Inflammatory macrophage (primary cell): ENCODE measurements at regions not wholly inside any gene's neighbourhood (a gene's known extent, or its start where the extent isn't known, plus 50 kb on each side); places are given as distances from the start of the nearest gene placed in this dataset.
"Not testable (repeated sequence)": the region's sequence is repeated elsewhere in the genome, so short reads cannot be mapped to it uniquely, and the experiment has no call there.

Experiments used
- DNase-seq, 2 donors: peaks; one replicate each; pipeline ENCODE4 v3.0.0-alpha.2; 2020 to 2022

DNA sequence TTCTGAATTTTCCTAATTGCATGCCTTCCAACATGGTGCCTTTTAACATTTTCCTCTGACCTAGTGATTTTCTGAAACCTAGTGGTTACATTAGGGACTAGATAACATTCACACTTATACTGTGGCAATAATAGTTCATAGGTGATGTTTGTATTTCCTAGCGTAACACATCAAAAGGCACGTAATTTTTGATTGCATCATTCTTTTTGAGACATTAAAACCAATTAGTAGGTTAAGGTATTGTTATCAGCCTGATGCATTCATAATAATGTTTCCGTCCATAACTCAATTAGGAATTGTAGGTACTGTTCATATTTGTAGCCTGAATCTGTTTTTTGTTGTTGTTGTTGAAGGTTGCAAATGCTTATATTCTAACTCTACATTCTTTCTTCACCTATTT lies 192.4 kb downstream of the ANXA1 start:
- no peak for DNase-seq

DNA sequence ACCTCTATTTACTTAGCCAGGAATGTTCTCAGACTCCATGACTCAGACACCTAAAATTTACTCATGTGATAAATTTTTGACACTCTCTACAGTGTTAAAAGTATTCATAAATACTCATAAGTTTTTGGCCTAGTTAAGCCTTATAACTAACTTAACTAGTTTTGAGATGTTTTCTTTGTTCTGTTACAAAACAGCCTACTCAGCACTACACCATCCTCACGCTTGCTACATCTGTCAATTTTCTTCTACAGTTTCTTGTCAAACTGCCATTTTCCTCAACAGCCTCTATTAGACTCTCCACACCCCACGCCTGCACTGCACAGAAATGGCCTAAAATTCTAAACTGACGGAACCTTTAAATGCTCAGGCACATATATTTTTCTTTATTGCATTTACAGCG lies 195.5 kb downstream of the ANXA1 start:
- DNase-seq, result no peak

DNA sequence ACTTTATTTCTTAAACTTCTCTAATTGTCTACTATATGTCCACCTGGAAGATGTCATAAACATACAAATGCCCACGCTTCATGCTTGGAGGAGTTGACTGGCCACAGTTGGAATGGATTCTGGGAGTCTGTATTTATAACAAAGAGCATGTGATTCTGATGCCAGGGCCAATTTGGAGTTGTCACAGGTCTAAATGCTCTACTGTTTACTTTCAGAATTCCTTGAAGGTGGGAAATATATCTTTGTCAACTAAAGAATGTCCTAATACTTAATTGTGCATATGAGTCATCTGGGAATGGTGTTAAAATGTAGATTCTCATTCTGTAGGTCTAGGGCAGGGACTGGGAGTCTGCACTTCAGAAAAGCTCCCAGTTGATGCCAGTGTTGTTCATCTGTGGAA lies 196.1 kb downstream of the ANXA1 start:
- DNase-seq, result no peak

DNA sequence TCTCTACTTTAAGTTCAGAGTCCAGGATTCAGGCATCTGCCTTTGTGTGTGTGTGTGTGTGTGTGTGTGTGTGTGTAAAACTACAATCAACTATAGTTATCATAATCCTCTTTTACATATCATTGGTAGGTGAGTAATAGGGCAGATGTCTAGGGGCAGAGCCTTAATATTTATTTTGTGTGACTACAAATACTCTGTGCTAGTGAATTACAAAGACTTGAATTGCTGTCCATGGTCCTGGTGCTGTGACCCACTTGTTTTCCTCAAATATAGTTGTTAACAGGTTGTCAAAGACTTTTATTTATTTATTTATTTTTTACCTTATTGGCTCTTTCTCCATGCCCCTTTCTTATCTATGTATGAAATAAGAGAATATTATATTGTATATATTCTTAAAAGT lies 196.8 kb downstream of the ANXA1 start:
- DNase-seq, result no peak

DNA sequence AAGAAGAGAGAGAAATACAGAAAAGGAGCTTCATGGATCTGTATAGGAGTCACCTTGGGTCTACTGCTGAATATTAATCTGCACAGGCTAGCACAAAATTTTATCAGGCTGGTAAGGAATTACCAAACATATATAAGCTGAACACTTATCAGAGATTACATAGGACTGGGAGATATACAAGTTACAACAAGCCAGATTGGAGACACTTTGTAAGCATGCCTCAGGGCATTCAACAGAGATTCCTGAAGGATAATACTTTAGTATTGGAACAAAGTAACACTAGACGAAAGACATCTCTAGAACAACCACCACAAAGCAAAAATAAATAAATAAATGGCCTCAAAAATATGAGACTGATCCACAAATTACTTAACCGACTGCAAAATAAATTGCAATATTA lies 197.8 kb downstream of the ANXA1 start:
- DNase-seq, result no peak

DNA sequence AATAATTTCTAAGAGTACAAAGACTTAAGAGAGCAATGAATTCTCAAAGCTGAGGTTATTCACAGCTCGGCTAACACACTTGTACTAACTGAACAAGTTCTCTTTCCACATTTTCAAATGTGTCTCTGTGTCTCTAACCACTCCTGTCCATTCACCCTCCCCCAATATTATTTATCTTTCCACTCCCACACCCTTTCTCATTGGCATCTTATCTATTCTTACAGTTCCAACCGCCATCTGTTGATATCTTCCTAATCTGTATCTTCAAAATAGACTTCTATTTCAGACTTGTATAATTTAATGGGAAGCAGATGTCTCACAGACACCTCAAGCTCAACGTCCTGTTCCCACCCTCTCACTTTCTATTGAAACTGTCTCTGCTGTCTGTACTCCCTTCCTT lies 205.9 kb downstream of the ANXA1 start:
- no peak for DNase-seq

DNA sequence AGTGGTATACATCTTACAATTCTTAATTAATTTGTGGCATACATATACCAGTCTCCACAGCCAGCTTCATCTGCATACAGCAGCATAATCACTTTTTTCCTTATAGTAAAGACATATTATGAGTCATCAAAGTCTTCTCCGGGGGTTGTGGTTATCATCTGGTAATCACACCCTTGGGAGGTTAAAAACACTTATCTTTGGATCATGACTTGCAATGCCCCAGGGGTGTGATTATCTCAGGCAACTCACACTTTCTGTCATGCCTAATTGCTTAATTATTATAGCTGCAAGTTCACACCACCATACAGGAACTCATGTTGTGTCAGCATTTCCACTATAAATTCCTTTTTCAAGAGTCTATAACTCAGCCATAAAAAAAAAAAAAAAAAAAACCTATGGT lies 218.4 kb downstream of the ANXA1 start:
- no peak for DNase-seq

DNA sequence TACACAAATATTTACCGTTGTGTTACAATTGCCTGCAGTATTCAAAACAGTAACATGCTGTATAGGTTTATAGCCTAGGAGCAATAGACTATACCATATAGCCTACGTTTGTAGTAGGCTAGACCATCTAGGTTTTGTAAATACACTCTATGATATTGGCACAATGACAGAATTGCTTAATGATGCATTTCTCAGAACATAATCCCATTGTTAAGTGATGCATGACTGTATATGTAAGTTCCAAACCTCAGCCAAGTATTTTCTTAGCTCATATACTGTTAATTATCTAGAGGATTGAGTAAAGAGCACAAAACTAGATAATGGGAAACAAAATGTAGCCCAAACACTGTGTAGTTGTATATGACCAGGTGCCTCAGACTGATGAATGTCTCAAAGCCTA lies 220.1 kb downstream of the ANXA1 start:
- no peak for DNase-seq

DNA sequence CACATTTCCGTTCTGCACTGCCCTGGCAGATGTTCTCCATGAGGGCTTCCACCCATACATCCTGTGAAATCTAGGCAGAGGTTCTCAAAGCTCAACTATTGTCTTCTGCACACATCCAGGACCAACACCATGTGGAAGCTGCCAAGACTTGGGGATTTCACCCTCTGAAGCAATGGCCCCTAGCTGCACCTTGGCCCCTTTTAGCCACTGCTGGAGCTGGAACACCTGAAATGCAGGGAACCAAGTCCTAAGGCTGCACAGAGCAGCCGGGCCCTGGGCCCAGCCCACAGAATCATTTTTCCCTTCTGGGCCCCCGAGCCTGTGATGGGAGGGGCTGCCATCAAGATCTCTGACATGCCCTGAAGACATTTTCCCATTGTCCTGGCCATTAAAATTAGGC lies 228.7 kb downstream of the ANXA1 start:
- DNase-seq, result no peak

DNA sequence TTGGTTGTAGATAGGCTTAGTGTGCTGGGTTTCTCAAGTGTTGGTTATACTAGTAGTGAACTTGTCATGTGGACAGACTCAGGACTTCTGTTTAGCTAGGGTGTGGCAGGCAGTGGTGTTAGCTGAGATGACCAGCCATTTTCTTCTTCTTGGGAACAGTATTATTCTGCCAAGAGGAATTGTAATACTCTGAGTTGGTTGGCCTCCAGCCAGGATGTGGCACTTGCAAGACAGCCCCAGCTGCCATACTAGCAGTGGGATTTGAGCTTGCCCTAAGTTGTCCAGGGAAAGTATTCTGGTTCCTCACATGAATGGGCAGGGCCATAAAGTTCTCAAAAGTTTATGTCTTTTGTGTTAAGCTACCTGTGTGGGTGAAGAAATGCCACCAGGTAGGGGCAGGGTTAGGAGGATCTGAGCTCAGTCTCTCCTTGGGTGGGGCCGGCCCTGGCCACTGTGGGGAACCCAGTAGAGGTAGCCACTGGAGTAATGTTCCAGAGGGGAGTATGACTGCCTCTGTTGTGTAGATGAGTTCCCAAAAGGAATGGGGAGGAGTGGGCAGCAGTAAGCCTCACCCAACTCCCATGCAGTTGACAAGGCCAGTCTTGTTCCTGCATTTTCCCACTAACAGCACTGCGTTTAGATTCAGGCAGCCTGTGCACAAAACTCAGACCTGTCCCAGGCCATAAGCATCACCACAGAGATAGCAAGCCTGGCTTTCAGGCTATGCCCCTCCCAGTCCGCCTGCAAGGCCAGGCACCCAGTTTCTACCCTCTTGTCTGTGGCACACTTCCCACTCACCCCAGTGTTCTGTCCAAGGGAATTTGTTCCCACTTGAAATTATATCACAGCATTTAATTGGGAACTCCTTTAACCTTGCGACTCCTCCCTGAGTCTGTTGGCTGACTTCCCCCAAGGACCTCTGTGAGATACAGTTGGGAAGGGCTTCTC lies 250.7 kb downstream of the ANXA1 start:
- DNase-seq, result no peak

DNA sequence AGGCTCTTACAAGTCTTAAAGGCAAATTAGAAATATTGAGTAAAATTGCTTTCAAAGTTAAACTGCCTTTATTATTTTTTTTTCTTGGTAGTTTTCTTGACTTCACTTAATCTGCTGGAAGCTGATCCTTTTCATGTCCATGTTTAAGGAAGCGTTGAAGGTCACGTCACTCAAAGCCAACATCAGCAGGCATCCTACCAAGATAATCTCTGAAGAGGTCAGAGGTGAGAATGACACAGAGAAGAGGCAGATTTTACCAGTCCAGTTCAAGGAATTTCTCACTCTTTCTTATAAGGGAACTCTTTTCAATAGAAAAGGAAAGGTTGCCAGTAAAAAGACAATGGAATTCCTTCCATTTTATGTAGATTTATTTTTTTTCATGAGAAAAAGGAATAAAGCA lies 259.8 kb downstream of the ANXA1 start:
- DNase-seq, result no peak

DNA sequence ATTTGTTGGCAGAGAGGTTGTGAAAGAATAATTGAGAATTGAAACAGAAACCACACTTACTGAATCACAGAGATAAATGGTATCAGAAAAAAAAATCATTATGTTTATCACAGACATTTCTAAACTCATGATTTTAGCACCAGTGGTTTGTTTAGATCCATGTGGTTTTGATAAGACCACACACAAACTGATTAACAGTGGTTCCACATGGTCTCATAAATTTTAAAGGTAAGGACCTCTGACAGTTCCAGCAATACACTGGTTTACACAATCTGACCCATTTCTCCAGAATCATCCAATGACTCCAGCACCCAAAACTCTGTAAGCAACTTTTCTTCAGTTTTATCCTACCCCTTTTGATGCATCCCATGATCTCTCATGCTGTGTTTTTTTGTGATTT lies 261.2 kb downstream of the ANXA1 start:
- no peak for DNase-seq

DNA sequence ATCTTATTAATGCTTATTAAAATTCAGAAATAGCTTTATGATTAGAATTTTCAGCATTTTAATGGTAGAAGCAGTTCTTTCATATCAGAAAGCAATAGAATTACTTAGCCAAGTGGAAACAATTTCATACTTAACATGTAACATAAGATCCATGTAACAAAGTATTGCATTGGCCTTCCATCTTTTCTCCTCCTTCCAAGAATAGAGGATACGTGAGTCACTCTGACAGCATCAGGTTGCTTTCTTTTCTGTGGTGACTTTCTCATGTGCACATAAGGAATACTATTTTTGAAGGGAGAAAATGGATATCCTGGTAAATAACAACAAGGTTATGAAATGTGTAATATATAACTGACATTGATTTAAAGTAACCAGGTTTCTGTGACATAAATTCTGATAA lies 272.2 kb downstream of the ANXA1 start:
- no peak for DNase-seq

DNA sequence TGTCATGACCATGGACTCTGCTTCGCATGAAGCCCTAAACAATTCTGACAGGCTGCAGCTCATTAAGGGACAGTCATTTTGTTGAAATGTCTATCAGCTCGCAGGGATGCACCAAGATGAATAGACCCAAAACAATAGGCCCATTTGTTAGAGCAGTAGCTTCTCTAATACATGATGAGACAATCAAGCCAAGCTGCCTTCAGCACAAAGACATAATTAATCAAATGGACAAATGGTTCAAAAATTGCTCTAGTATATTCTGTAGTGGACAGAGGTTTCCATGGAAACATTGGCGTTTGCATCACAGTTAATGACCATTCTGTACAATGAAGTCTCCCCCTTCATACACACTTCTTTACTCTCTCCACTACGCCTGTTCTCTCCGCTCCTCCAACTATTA lies 274.6 kb downstream of the ANXA1 start:
- DNase-seq, result no peak

DNA sequence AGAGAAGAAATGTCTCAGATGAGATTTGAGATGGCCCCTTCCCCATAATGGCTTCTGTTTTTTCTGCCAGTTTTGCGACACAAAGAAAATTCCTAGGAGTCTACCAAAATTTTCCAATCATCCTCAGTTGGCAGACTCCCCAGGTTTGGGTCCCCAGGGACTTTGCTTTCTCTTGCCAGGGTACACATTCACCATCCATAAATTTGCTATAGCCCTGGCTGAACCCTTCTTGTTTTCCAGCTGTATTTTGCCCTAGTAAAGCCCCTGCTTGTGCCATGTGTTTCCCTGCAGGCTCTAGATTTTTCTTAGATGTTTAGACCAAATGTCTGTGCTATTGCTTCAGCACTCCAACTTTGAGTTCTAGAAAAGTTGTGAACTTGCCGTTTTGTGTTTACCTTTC lies 283.2 kb downstream of the ANXA1 start:
- DNase-seq, result no peak

DNA sequence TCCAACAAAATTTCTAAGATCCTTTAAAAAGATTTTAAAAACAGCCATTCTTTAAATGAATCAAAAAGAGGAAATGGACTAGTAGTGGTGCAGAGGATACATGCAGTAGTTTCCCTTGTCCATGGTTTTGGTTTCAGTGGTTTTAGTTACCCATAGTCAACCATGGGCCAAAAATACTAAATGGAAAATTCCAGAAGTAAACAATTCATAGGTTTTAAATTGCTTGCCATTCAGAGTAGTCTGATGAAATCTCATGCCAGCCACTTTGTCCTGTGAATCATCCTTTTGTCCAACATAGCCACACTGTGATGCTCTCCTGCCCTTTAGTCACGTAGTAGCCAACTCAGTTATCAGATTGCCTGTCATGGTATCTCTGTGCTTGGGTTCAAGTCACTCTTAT lies 286.1 kb downstream of the ANXA1 start:
- DNase-seq, result no peak

DNA sequence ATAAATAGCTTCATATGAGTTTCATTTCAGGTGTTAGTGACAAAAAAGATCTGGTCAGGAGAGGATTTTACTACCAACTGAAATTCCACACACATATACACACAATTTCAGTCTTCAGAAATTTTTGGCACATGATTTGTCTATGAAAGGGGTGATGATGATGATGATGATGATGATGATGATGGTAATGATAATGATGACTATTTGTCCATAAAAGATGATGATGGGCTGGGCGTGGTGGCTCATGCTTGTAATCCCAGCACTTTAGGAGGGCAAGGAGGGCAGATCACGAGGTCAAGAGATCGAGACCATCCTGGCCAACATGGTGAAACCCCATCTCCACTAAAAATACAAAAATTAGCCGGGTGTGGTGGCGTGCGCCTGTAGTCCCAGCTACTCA lies 288.2 kb downstream of the ANXA1 start:
- DNase-seq, result not testable (repeated sequence)

DNA sequence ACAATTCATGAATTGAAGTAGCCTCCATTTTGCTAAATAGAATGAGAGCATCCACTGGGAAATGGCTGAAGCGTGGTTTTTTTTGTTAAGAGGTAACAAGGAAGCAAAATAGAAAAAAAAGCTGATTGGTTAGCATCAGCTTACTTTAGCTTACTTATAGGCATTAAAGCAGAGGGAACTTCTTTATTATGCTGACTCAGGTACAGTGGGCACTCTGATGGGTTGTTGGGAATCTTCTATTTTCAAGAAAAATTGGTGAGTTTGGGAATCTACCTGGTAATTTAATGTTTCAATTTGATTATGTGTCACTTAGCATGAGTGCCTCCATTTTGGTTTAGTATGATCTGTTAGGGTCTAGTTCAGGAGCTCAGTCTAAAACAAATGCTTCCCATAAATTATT lies 289.6 kb downstream of the ANXA1 start:
- DNase-seq, result no peak

DNA sequence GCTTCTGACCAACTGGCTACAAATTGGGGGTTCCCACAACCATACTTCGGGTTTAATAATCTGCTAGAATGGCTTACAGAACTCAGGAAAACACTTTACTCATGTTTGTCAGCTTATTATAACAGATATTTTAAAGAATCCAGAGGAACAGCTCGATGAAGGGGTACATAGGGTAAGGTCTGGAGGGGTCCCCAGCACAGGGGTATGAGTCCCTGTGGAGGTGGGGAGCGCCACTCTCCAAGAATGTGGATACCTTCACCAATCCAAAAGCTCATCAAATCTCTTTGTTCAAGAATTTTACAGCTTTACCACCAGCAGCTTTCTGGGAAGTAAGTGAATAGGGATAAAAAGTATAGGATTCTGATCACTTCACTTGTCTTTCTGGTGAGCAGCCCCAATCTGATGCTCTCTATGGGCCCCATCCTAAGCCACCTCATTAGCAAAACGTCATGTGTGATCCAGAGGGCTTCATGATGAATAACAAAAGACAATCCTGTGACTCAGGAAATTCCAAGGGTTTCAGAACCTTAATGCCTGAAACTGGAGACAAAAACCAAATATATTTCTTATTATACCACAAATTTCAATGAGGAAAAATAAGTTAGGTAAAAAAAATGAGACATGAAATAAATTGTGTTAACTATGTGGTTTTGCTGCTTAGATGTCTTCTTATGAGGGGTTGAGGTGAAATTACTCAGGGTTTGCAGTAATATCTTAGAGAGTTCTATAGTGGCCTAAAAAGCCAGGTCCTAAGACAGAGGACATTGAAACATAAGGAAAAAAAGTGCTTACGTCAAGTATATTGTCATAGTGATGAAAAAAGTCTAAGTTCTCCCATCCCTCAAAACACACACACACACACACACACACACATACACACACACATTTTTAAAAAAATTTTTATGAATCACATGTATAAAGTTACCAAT lies 290.5 kb downstream of the ANXA1 start:
- DNase-seq, result no peak

DNA sequence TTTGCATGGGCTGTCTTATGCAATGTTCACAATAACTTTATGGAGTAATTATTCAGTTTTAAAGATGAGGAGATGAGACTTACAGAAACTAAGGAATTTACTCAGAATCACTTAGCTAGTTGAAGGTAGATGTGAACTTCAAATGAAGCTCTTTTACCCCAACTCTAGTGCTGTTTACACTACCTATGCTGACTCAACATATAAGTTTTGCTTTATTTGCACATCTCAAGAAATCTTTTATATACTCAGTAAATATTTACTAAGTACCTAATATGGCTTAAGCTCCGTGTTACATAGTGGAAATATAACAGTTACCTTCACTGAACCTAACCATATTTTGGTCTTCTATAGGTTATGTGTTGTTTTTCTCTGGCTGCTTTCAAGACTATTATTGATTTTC lies 293.2 kb downstream of the ANXA1 start:
- no peak for DNase-seq

DNA sequence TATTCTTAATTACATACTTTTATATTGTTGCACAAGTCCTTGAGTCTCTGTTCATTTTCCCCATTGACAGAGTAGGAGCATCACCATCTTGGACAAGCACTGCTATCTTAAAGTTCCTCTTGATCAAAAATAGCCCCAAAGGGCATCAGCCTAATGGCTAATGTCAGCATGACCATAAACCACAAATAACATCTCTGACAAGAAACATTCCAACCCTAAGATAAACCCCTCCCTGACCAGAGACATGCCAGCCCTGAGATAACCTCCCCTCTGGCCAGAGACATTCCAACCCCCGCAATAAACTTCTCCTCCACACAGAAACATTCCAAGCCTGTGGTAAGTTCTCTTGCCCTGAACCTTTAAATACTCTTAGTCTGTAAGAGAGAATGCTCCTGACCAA lies 293.7 kb downstream of the ANXA1 start:
- not testable (repeated sequence) for DNase-seq

DNA sequence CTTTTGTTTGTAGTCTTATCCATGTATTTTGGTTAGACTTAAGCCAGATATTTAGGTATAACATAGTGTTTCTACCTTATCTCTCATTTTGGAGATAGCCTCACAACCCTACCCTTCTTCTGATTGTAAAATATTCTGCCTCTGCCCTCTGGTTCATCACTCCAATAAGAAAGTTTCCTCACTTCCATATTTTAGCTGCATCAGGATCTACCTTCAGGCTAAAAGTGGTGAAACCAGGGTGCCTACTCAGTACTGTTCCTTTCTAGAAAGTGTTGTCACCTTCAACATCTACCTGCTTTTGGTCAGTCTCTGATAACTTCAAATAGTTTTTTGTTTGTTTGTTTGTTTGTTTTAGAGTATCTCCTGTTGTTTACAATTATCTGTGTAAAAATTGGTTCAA lies 294.6 kb downstream of the ANXA1 start:
- no peak for DNase-seq

DNA sequence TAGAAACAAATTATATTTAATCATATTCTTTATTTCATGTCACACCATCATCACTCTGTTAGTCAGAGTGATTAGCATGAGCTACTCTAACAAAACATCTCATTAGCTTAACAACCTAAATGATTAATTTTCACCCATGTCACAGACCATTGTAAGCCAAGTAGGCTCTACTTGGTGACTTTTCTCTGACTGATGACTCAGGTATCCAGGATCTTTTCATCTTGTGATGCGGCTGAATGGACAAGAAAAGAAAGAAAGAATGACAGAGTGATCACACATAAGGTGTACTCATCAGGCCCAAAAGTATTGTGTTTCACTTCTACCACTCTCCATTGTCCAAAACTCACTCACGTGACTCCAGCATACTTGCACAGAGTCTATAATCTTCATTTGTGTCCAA lies 299.3 kb downstream of the ANXA1 start:
- DNase-seq, result no peak

DNA sequence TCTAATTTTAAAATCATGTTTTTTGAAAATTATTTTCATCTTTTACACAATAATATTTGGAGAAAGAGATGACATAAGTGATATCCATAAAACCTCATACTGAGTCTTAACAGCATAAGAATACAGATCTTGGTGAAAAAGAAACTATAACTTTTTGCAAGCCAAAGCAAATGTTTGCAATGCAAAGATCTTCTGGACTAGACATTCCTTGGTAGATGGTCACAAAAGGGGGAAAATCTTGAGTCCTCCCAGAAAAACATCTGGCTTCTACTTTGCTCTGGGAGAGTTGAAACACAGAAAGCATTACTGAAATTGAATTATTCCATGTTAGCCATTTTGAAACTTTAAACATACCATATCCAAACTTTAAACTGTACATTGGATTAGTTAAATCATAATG lies 308.2 kb downstream of the ANXA1 start:
- DNase-seq, result no peak
